ENCODE measurements at regions not wholly inside any gene's neighbourhood (a gene's known extent, or its start where the extent isn't known, plus 50 kb on each side); places are given as distances from the start of the nearest gene placed in this dataset.

GRCh38 chr1:60958001-60958400 is 124.4 kb upstream of the NFIA start:
- no peak for TF ChIP-seq CTCF (IDR thresholded peaks at IDR 0.05)
- no peak for TF ChIP-seq USF2 (CRISPR knock-in tag; IDR thresholded peaks at IDR 0.05)
- TF ChIP-seq CREB1 (CRISPR knock-in tag; IDR thresholded peaks at IDR 0.05) = no peak
- TF ChIP-seq CREM (CRISPR knock-in tag; IDR thresholded peaks at IDR 0.05) = no peak
